ENCODE measurements at regions not wholly inside any gene's neighbourhood (a gene's known extent, or its start where the extent isn't known, plus 50 kb on each side); places are given as distances from the start of the nearest gene placed in this dataset.

DNA sequence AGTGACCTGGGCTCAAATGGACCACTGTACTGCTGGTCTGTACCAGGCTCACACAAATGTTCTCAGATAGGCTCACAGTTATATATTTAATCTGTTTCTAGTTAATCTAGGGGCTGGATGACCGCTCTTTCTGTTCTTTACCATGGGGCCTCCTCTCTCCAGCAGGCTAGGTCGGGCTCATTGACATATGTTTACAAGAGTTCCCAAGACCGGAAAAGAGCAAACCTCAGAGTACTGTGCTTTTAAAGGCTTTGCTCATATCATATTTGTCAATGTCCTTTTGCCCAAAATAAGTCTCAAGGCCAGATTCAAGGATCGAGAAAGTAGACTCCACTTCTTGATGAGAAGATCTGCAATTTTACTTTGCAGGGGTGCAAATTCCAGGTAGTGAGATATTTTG, 348.0 kb upstream of the EPHA6 start:
- Histone ChIP-seq H3K9me2 (ENCODE audit: insufficient read depth) (no peaks in the 10 kb centered on the region), H3K36me3 (ENCODE audit: insufficient read depth) (no peaks in the 10 kb centered on the region), H3F3A (replicated peaks; ENCODE audit: low read depth) (no peaks in the 10 kb centered on the region), H3K4me1 (ENCODE audit: insufficient read depth) (no peaks in the 10 kb centered on the region), H3K27me3 (ENCODE audit: insufficient read depth) (no peaks in the 10 kb centered on the region), H3K27ac (ENCODE audit: low read depth) (no peak overlapping the region), H3K4me2 (no peak overlapping the region), H2AFZ (0 out of 2 replicates have a peak overlapping the region, but pooled peaks have one; percentile 15), H3K4me3 (no peak overlapping the region), H4K20me1 (replicated peaks; ENCODE audit: insufficient read depth) (no peaks in the 10 kb centered on the region), H3K79me2 (replicated peaks; ENCODE audit: insufficient read depth) (no peaks in the 10 kb centered on the region)
- Mint-ChIP-seq H3K27ac (no peak overlapping the region), H3K9me3 (no peaks in the 10 kb centered on the region), H3K4me1 (no peaks in the 10 kb centered on the region), H3K4me3 (no peak overlapping the region), H3K36me3 (ENCODE audit: low read depth) (no peaks in the 10 kb centered on the region), H3K27me3 (ENCODE audit: insufficient read depth, low read depth, poor library complexity) (peaks cover 2% of the 10 kb centered on the region)
- no peak for ATAC-seq
- TF ChIP-seq ZNF114 (CRISPR knock-in tag; IDR thresholded peaks at IDR 0.05) (no peak), EZH2phosphoT487 (IDR thresholded peaks at IDR 0.05; ENCODE audit: unreplicated experiment) (no peak), ZNF331 (CRISPR knock-in tag; IDR thresholded peaks at IDR 0.05; ENCODE audit: low read depth) (no peak), CREB1 (CRISPR knock-in tag; IDR thresholded peaks at IDR 0.05; ENCODE audit: low read depth) (no peak), POLR2AphosphoS5 (IDR thresholded peaks at IDR 0.05; ENCODE audit: low read depth) (no peak), EZH2 (IDR thresholded peaks at IDR 0.05; ENCODE audit: low read depth, unreplicated experiment) (no peak), JUNB (IDR thresholded peaks at IDR 0.05; ENCODE audit: unreplicated experiment) (no peak), STAT1 (IDR thresholded peaks at IDR 0.05; ENCODE audit: unreplicated experiment) (no peak), NANOG (IDR thresholded peaks at IDR 0.05; ENCODE audit: borderline replicate concordance) (no peak)
- TF ChIP-seq, protein P1, sequence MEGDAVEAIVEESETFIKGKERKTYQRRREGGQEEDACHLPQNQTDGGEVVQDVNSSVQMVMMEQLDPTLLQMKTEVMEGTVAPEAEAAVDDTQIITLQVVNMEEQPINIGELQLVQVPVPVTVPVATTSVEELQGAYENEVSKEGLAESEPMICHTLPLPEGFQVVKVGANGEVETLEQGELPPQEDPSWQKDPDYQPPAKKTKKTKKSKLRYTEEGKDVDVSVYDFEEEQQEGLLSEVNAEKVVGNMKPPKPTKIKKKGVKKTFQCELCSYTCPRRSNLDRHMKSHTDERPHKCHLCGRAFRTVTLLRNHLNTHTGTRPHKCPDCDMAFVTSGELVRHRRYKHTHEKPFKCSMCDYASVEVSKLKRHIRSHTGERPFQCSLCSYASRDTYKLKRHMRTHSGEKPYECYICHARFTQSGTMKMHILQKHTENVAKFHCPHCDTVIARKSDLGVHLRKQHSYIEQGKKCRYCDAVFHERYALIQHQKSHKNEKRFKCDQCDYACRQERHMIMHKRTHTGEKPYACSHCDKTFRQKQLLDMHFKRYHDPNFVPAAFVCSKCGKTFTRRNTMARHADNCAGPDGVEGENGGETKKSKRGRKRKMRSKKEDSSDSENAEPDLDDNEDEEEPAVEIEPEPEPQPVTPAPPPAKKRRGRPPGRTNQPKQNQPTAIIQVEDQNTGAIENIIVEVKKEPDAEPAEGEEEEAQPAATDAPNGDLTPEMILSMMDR (conservative IDR thresholded peaks at IDR 0.05; ENCODE audit: low read depth in 2 of 2): no peak
- TF ChIP-seq, protein P2, sequence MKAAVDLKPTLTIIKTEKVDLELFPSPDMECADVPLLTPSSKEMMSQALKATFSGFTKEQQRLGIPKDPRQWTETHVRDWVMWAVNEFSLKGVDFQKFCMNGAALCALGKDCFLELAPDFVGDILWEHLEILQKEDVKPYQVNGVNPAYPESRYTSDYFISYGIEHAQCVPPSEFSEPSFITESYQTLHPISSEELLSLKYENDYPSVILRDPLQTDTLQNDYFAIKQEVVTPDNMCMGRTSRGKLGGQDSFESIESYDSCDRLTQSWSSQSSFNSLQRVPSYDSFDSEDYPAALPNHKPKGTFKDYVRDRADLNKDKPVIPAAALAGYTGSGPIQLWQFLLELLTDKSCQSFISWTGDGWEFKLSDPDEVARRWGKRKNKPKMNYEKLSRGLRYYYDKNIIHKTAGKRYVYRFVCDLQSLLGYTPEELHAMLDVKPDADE (IDR thresholded peaks at IDR 0.05): no peak
- TF ChIP-seq, protein P3, sequence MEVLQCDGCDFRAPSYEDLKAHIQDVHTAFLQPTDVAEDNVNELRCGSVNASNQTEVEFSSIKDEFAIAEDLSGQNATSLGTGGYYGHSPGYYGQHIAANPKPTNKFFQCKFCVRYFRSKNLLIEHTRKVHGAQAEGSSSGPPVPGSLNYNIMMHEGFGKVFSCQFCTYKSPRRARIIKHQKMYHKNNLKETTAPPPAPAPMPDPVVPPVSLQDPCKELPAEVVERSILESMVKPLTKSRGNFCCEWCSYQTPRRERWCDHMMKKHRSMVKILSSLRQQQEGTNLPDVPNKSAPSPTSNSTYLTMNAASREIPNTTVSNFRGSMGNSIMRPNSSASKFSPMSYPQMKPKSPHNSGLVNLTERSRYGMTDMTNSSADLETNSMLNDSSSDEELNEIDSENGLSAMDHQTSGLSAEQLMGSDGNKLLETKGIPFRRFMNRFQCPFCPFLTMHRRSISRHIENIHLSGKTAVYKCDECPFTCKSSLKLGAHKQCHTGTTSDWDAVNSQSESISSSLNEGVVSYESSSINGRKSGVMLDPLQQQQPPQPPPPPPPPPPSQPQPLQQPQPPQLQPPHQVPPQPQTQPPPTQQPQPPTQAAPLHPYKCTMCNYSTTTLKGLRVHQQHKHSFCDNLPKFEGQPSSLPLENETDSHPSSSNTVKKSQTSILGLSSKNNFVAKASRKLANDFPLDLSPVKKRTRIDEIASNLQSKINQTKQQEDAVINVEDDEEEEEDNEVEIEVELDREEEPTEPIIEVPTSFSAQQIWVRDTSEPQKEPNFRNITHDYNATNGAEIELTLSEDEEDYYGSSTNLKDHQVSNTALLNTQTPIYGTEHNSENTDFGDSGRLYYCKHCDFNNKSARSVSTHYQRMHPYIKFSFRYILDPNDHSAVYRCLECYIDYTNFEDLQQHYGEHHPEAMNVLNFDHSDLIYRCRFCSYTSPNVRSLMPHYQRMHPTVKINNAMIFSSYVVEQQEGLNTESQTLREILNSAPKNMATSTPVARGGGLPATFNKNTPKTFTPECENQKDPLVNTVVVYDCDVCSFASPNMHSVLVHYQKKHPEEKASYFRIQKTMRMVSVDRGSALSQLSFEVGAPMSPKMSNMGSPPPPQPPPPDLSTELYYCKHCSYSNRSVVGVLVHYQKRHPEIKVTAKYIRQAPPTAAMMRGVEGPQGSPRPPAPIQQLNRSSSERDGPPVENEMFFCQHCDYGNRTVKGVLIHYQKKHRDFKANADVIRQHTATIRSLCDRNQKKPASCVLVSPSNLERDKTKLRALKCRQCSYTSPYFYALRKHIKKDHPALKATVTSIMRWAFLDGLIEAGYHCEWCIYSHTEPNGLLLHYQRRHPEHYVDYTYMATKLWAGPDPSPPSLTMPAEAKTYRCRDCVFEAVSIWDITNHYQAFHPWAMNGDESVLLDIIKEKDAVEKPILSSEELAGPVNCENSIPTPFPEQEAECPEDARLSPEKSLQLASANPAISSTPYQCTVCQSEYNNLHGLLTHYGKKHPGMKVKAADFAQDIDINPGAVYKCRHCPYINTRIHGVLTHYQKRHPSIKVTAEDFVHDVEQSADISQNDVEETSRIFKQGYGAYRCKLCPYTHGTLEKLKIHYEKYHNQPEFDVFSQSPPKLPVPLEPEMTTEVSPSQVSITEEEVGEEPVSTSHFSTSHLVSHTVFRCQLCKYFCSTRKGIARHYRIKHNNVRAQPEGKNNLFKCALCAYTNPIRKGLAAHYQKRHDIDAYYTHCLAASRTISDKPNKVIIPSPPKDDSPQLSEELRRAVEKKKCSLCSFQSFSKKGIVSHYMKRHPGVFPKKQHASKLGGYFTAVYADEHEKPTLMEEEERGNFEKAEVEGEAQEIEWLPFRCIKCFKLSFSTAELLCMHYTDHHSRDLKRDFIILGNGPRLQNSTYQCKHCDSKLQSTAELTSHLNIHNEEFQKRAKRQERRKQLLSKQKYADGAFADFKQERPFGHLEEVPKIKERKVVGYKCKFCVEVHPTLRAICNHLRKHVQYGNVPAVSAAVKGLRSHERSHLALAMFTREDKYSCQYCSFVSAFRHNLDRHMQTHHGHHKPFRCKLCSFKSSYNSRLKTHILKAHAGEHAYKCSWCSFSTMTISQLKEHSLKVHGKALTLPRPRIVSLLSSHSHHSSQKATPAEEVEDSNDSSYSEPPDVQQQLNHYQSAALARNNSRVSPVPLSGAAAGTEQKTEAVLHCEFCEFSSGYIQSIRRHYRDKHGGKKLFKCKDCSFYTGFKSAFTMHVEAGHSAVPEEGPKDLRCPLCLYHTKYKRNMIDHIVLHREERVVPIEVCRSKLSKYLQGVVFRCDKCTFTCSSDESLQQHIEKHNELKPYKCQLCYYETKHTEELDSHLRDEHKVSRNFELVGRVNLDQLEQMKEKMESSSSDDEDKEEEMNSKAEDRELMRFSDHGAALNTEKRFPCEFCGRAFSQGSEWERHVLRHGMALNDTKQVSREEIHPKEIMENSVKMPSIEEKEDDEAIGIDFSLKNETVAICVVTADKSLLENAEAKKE (CRISPR knock-in tag; IDR thresholded peaks at IDR 0.05): no peak
- TF ChIP-seq, protein P4, sequence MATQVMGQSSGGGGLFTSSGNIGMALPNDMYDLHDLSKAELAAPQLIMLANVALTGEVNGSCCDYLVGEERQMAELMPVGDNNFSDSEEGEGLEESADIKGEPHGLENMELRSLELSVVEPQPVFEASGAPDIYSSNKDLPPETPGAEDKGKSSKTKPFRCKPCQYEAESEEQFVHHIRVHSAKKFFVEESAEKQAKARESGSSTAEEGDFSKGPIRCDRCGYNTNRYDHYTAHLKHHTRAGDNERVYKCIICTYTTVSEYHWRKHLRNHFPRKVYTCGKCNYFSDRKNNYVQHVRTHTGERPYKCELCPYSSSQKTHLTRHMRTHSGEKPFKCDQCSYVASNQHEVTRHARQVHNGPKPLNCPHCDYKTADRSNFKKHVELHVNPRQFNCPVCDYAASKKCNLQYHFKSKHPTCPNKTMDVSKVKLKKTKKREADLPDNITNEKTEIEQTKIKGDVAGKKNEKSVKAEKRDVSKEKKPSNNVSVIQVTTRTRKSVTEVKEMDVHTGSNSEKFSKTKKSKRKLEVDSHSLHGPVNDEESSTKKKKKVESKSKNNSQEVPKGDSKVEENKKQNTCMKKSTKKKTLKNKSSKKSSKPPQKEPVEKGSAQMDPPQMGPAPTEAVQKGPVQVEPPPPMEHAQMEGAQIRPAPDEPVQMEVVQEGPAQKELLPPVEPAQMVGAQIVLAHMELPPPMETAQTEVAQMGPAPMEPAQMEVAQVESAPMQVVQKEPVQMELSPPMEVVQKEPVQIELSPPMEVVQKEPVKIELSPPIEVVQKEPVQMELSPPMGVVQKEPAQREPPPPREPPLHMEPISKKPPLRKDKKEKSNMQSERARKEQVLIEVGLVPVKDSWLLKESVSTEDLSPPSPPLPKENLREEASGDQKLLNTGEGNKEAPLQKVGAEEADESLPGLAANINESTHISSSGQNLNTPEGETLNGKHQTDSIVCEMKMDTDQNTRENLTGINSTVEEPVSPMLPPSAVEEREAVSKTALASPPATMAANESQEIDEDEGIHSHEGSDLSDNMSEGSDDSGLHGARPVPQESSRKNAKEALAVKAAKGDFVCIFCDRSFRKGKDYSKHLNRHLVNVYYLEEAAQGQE (IDR thresholded peaks at IDR 0.05; ENCODE audit: unreplicated experiment): no peak
- no peak for DNase-seq (ENCODE audit: low spot score)
